ENCODE measurements at regions not wholly inside any gene's neighbourhood (a gene's known extent, or its start where the extent isn't known, plus 50 kb on each side); places are given as distances from the start of the nearest gene placed in this dataset.

DNA sequence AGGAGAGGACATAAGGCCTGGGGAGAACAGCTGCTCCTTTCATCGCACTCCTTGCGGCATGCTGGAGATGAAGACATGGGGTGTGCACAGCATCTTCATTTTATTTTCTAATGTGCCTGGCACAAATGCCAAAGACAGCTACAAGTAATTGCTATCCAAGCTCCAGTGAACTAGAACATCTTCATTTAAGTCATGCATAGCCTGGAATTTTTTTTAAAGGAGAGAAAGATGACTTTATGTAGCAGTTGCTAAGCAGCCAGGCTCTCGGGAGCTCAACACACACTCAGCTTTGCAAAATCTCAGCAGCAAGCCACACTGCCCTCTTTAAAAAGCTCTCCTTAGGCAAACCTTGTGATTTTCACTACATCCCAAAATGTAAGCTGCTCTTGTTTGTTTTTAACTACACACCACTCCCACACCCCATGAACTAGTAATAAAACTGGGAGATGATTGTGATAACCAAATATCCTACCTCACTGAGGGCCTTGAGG lies 164.5 kb upstream of the POU2AF2 start:
- no peaks in the 10 kb centered on the region for H3K36me3 ChIP-seq (ENCODE audit: control insufficient read depth, insufficient read depth, low read length)
- TF ChIP-seq, protein P1, sequence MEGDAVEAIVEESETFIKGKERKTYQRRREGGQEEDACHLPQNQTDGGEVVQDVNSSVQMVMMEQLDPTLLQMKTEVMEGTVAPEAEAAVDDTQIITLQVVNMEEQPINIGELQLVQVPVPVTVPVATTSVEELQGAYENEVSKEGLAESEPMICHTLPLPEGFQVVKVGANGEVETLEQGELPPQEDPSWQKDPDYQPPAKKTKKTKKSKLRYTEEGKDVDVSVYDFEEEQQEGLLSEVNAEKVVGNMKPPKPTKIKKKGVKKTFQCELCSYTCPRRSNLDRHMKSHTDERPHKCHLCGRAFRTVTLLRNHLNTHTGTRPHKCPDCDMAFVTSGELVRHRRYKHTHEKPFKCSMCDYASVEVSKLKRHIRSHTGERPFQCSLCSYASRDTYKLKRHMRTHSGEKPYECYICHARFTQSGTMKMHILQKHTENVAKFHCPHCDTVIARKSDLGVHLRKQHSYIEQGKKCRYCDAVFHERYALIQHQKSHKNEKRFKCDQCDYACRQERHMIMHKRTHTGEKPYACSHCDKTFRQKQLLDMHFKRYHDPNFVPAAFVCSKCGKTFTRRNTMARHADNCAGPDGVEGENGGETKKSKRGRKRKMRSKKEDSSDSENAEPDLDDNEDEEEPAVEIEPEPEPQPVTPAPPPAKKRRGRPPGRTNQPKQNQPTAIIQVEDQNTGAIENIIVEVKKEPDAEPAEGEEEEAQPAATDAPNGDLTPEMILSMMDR (IDR thresholded peaks at IDR 0.05; ENCODE audit: insufficient read depth, low read length, poor library complexity, severe bottlenecking): no peak
- H3K4me3 ChIP-seq (replicated peaks; ENCODE audit: low read depth, low read length): no peak overlapping the region
- DNase-seq (ENCODE audit: extremely low read depth, insufficient read length): no peak
- H3K27me3 ChIP-seq (replicated peaks; ENCODE audit: control insufficient read depth, insufficient read depth, low read length): no peaks in the 10 kb centered on the region; the same call in 1 of the 2 replicates

DNA sequence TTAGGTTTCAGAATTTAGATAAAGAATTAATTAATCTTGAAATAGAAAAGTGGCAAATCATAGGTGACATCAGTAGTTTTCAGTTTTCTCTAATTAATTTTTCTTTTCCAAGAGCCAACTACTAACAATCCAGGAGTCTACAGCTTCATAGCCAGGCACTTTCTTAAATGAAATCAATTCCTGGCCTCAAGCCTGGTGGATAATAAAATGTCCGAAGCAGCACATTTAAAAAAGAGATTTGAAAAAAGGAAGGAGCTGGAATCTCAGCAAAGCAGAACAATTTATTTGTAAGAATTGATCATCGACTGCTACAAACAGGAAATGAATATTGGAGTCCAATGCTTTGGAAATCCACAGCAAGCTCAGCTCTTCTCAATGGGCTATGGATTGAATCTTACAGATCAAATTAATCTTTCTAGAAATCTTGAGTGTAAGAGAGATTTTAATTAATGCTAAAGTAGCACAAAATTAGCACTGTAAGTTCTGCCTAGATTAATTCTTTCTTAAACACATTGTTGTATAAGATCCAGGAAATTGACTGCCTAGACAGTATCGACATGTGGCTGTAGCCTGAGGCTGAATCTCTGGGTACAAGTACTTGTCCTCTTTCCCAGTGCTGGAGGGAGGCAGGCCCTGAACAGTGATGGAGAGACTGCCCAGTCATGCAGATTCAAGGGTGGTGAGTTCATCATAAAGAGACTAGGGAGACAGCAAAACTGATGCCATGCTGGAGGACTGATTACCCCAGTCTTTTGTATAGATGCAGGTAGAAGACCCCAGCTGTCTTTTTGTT lies 167.8 kb upstream of the POU2AF2 start:
- DNase-seq (ENCODE audit: extremely low read depth, insufficient read length): no peak
- TF ChIP-seq, protein P1 (IDR thresholded peaks at IDR 0.05; ENCODE audit: insufficient read depth, low read length, poor library complexity, severe bottlenecking): no peak

DNA sequence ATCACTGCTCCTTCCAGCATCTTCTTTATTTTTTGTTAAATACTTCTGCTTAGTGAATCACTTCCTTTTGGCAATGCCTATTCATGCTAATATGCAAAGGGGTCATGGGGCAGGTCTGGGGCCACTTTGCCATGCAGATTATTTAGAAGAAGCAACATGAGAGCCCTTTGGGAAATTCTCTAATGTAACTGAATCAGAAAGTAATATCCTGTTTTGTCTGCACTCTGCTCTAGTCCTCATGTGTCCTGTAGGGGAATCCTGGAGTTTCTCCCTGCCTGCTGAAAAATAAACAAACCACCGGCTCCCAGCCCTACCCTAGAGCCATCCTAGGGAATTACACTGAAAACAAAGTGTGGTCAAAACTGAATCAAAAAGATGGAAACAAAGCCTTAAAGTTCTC lies 176.5 kb upstream of the POU2AF2 start:
- DNase-seq (ENCODE audit: extremely low read depth, insufficient read length): no peak
- Histone ChIP-seq H3K36me3 (ENCODE audit: control insufficient read depth, insufficient read depth, low read length) (no peaks in the 10 kb centered on the region), H3K27me3 (replicated peaks; ENCODE audit: control insufficient read depth, insufficient read depth, low read length) (no peaks in the 10 kb centered on the region), H3K4me3 (replicated peaks; ENCODE audit: low read depth, low read length) (no peak overlapping the region)
- TF ChIP-seq, protein P1 (IDR thresholded peaks at IDR 0.05; ENCODE audit: insufficient read depth, low read length, poor library complexity, severe bottlenecking): no peak

More for the DNA sequence above, 167.8 kb upstream of the POU2AF2 start:
- Histone ChIP-seq H3K27me3 (replicated peaks; ENCODE audit: control insufficient read depth, insufficient read depth, low read length) (no peaks in the 10 kb centered on the region; the same call in none of the 2 replicates), H3K4me3 (replicated peaks; ENCODE audit: low read depth, low read length) (no peak overlapping the region), H3K36me3 (ENCODE audit: control insufficient read depth, insufficient read depth, low read length) (no peaks in the 10 kb centered on the region)

DNA sequence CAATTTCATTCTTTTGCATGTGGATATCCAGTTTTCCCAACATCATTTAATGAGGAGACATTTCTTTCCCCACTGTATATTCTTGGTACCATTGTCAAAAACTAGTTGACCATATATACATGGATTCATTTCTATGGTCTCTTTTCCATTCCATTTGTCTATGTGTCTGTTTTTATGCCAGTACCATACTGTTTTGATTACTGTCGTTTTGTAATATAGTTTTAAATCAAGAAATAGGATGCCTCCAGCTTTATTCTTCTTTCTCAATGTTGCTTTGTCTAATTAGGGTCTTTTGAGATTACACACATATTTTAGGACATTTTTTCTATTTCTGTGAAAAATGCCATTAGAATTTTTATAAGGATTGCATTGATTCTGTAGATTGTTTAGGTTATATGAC lies 177.5 kb upstream of the POU2AF2 start:
- Histone ChIP-seq H3K36me3 (ENCODE audit: control insufficient read depth, insufficient read depth, low read length) (no peaks in the 10 kb centered on the region), H3K4me3 (replicated peaks; ENCODE audit: low read depth, low read length) (no peak overlapping the region), H3K27me3 (replicated peaks; ENCODE audit: control insufficient read depth, insufficient read depth, low read length) (no peaks in the 10 kb centered on the region)
- DNase-seq (ENCODE audit: extremely low read depth, insufficient read length): no peak
- TF ChIP-seq, protein P1 (IDR thresholded peaks at IDR 0.05; ENCODE audit: insufficient read depth, low read length, poor library complexity, severe bottlenecking): no peak

DNA sequence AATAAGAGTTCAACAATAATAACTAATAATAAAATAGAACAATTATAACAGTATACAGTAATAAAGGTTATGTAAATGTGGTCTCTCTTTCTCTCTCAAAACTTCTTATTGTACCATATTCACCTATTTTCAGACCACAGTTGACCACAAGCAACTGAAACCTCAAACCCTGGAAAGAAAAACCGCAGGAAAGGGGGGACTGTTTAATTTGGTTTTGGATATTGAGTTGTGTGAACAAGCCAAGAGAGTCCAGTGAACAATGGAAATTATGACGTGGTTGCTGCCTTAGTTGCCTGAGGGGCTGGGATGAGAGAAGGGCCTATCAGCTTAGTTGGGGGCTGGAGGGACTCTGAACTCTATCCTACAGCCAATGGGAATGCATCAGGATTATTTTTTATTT lies 178.7 kb upstream of the POU2AF2 start:
- H3K36me3 ChIP-seq (ENCODE audit: control insufficient read depth, insufficient read depth, low read length): no peaks in the 10 kb centered on the region
- TF ChIP-seq, protein P1 (IDR thresholded peaks at IDR 0.05; ENCODE audit: insufficient read depth, low read length, poor library complexity, severe bottlenecking): no peak
- H3K27me3 ChIP-seq (replicated peaks; ENCODE audit: control insufficient read depth, insufficient read depth, low read length): no peaks in the 10 kb centered on the region
- H3K4me3 ChIP-seq (replicated peaks; ENCODE audit: low read depth, low read length): no peak overlapping the region
- no peak for DNase-seq (ENCODE audit: extremely low read depth, insufficient read length)
